Thyroid gland (tissue), 4 donors: ENCODE measurements at regions not wholly inside any gene's neighbourhood (a gene's known extent, or its start where the extent isn't known, plus 50 kb on each side); places are given as distances from the start of the nearest gene placed in this dataset.

ENCODE experiments used
- POLR2A ChIP-seq, 2 donors: fragments of 450-650 bp; IDR thresholded peaks; one replicate each; pipeline ENCODE4 v1.6.1; 2017; ENCODE audit warnings: antibody characterized with exemption in 2 of 2, mild to moderate bottlenecking in 2 of 2, moderate library complexity in 1 of 2
- TF ChIP-seq, protein P1 (sequence below), 6 experiments: fragments of 200-600 bp in 3 of 6; fragments of 450-650 bp in 3 of 6; sonication (generic) in 3 of 6; IDR thresholded peaks; one replicate each; pipeline ENCODE4 v1.5.1; 2016 to 2019; ENCODE audit warnings: antibody characterized with exemption in 6 of 6, mild to moderate bottlenecking in 2 of 6, inconsistent platforms in 1 of 6, moderate library complexity in 1 of 6

DNA sequence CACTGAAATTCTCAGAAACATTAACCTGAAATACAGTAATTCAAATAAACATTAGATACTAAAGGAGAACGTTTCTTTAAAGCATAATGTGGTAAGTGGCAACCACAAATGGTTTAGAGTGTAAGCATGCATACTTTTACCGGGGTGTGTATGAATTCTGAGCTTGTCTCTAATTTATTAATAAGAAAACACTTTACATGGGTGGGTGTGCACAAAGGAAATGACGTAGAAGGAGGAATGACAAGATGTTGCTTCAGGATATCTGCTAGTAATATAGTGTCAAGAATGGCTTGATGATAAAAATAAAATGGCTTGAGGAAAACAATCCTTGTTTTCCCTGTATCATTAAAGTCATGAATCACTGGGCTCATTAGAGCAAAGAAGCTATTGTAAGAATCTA lies 92.5 kb downstream of the ARL4A start:
- TF ChIP-seq, protein P1, sequence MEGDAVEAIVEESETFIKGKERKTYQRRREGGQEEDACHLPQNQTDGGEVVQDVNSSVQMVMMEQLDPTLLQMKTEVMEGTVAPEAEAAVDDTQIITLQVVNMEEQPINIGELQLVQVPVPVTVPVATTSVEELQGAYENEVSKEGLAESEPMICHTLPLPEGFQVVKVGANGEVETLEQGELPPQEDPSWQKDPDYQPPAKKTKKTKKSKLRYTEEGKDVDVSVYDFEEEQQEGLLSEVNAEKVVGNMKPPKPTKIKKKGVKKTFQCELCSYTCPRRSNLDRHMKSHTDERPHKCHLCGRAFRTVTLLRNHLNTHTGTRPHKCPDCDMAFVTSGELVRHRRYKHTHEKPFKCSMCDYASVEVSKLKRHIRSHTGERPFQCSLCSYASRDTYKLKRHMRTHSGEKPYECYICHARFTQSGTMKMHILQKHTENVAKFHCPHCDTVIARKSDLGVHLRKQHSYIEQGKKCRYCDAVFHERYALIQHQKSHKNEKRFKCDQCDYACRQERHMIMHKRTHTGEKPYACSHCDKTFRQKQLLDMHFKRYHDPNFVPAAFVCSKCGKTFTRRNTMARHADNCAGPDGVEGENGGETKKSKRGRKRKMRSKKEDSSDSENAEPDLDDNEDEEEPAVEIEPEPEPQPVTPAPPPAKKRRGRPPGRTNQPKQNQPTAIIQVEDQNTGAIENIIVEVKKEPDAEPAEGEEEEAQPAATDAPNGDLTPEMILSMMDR (IDR thresholded peaks at IDR 0.05) = no peak
- no peak for TF ChIP-seq POLR2A (IDR thresholded peaks at IDR 0.05)
